AG10803 (cell line): ENCODE measurements at regions not wholly inside any gene's neighbourhood (a gene's known extent, or its start where the extent isn't known, plus 50 kb on each side); places are given as distances from the start of the nearest gene placed in this dataset.

Experiments
- DNase-seq: peaks from one replicate; pipeline ENCODE4 v3.0.0; 2010; ENCODE audit warnings: low read depth
- H3K4me3 ChIP-seq: 2 replicates; pipeline ENCODE4 v1.5.1; 2011; ENCODE audit warnings: mild to moderate bottlenecking, low read length, control low read depth
- CTCF ChIP-seq: conservative IDR thresholded peaks from 2 replicates; pipeline ENCODE4 v1.5.1; 2011; ENCODE audit warnings: mild to moderate bottlenecking, low read length, control low read depth, inconsistent platforms

- H3K4me3 ChIP-seq, result no peak overlapping the region
- DNase-seq, result no peak
- TF ChIP-seq CTCF, result no peak
These were observed 680.7 kb upstream of the GHITM start for GRCh38 chr10:83458611-83459010.

GRCh38 chr10:83459124-83459523 lies 680.2 kb upstream of the GHITM start:
- no peak overlapping the region for H3K4me3 ChIP-seq
- no peak for TF ChIP-seq CTCF
- no peak for DNase-seq

- H3K4me3 ChIP-seq, result no peak overlapping the region
- no peak for TF ChIP-seq CTCF
- DNase-seq, result no peak
These were observed 669.5 kb upstream of the GHITM start for GRCh38 chr10:83469728-83470331.

GRCh38 chr10:83476211-83476610 lies 663.1 kb upstream of the GHITM start:
- no peak for TF ChIP-seq CTCF
- H3K4me3 ChIP-seq, result no peak overlapping the region
- no peak for DNase-seq

- no peak for TF ChIP-seq CTCF
- no peak for DNase-seq
These were observed 650.1 kb upstream of the GHITM start for GRCh38 chr10:83489161-83489560.

GRCh38 chr10:83492004-83492403 lies 647.3 kb upstream of the GHITM start:
- no peak for TF ChIP-seq CTCF
- DNase-seq, result no peak
- H3K4me3 ChIP-seq, result no peak overlapping the region

More at GRCh38 chr10:83489161-83489560, 650.1 kb upstream of the GHITM start:
- no peak overlapping the region for H3K4me3 ChIP-seq

- H3K4me3 ChIP-seq, result no peak overlapping the region
- no peak for TF ChIP-seq CTCF
- no peak for DNase-seq
These were observed 626.6 kb upstream of the GHITM start for GRCh38 chr10:83512681-83513080.
